RPMI8226 (cell line): ENCODE measurements at regions not wholly inside any gene's neighbourhood (a gene's known extent, or its start where the extent isn't known, plus 50 kb on each side); places are given as distances from the start of the nearest gene placed in this dataset.

Experiments used
- DNase-seq: peaks from one replicate; pipeline ENCODE4 v3.0.0-alpha.2; 2015

DNA sequence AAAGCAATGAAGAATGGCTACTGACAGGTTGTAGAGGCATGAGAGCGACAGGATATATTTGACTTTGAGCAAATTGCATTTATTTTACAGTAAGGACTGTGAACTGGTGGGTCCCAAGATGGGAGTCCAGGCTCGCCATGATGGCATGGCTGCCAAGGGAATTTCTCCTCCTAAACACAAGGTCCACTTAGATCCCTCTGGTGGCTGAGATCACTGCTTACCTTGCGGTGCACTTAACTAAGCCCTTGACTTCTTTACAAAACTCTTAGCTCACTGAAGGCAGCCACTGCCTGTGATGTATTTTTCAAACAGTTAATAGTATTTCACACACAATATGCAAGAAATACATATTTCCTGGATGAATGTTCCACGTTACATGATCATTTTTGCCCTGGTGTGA lies 50.3 kb upstream of the SORBS2 start:
- DNase-seq, result no peak

DNA sequence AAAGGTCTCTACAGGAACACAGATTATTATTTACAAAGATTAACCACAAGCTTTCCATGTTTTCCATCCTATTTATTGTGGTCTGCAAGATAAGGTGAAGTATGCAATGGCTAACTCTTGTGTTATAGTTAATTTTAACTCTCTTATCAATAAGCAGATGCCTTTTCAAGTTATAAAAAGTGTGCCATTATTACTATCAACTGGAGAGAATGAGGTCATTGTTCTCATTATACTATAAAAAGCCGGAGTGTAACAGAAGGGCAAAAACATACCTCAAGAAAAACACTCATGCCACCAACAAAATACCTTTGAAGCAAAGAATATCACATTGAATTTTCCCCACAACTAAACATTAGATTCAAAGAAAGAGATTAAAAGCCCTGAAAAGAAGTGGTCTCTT lies 52.0 kb upstream of the SORBS2 start:
- no peak for DNase-seq

DNA sequence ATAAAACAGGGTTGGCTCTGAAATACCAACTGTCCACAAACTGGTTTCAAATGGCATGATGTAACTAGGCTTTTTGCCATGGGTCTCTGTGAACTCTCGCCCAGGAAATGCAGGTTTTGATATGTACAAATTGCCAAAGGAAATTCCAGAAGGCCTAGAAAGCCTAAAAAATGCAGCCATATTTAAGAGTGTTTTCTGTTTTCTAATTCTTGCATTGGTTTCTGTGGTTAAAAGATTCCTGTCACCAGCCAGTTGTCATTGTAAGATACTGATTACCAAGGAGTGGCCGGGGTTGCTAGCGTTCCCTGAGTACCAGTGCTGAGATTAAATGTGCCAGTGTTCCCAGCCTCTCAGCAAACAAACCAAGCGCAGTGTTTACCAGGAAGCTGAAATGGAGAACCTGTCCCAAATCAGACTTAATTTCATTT lies 53.9 kb upstream of the SORBS2 start:
- DNase-seq, result no peak

DNA sequence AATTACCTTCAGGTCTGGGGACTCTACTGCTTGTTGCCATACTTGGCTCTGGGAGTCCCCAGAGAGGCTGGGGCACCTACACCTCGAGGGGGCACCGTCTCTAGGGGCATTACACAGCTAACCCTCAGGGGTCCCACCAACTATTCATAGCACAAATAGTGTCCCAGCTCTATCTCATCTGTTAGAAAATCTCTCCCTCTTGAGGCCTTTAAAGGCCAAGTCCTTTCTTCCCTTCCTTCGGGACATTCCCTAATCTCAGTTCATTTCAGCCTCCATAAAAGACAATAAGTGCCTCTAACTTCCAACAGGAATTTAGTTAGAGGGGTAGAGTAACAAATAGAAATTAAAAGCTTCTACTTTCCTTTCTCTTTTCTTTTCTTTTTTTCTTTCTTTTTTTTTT lies 55.8 kb upstream of the SORBS2 start:
- DNase-seq, result no peak

DNA sequence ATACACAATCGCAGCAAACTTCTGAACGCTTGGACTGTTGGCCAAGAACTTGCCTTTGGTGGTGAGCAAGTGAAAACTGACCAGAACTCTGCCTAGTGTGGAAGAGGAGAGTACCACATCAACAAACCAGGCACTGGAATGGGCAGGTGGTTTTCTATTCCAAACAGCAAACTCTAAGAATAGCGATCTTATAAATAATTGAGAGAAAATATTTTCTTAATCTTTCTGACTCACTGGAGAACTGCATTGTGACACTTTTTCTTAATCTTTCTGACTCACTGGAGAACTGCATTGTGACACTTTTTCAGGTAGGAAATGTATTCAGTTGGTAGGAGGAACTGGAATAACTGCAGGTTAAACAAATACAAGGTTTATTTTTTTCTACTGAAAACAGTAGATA lies 57.0 kb upstream of the SORBS2 start:
- no peak for DNase-seq

DNA sequence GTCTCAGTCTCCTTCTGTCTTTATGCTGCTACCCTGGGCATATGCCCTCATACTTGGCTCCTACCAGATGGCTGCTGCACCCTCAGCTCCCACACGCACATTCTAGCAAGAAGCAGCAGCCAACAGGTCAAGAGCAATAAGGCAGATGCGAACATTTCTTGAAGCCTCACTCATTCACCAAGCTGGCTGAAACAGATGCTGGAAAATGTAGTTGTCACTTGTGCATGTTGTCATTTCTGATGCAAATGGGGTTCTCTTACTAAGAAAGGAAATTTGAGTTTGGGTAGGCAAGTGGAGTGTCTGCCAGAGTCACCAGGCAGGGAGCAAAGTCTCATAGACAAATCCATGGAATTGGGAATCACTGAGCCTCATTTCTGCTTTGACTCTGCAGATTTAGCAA lies 57.4 kb upstream of the SORBS2 start:
- no peak for DNase-seq

DNA sequence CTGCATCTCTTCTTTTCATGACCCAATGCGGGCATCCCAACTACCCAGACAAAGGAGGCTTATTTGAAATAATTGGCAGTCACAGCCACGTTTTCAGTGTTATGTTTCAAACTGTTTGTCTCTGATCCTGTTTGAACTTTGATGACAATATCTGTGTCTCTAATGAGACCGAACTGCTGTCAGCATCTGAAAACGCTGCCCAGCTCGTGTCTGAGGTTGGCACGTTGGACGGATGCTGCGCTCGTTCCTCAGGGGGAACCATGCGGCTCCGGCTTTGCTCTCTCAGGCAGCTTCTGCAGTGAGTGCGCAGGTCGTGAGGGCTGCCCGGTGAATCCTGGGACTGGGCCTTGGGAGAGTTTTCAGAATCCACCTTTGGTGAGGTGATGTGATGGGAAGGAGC lies 58.4 kb upstream of the SORBS2 start:
- DNase-seq, result no peak

DNA sequence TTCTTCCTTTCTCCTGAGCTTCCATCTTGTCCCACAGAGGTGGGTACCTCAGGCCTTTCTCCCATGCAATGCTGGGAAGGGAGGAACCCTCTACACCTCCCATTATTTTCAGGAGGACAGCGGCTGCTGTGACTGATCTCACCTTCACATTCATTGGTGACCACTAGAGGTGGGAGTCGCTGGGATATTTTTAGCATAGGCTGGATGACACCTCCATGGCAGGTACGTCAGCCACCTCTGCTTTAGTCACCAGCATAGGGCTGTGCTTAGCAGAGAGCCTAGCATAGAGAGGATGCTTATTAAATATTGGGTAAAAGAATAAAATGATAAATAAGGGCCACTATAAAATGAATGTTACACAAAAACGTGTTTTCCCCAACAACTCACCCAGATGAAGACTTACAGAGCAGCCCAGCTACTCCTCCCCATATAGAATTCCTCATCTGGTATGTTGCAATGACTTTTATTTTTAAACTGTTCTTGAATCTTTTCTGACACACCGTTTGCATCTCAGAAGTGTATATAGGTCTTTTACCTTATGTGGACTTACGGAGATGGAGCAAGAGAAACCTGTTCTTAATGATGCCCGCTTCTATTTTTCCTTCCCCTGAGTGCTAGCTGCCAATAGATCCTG lies 60.9 kb upstream of the SORBS2 start:
- DNase-seq, result no peak

DNA sequence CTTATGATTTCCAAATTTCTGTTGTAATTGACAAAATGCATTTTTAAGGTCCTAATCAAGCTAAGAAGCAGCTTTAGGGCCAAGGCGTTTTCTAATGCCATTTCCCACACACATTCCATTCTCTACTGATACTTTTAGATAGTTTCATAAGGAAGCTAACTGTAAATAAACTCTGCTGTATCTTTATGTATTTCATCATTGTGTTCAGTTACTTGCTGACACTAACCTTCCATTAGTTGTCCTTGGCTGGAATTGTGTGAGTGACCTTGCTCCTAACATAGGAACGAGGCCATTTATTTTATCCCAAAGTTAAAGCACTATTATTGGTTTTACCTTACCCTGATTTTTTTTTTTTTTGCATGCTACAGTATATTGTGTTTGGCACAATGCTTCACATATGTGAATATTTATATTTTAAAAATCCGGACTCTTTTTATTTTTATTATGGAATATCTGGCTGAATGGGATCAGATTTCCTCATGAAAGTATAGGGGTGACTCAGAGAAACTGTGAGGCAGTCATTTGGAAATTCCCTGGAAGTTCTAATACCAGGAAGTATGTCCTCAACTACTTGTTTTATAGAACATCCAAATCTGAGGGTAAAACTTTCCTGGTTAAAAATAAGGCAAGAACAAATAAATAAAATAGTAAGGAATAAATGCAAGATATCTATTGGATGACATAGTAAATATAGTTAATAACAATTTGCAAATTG lies 62.7 kb upstream of the SORBS2 start:
- DNase-seq, result no peak

DNA sequence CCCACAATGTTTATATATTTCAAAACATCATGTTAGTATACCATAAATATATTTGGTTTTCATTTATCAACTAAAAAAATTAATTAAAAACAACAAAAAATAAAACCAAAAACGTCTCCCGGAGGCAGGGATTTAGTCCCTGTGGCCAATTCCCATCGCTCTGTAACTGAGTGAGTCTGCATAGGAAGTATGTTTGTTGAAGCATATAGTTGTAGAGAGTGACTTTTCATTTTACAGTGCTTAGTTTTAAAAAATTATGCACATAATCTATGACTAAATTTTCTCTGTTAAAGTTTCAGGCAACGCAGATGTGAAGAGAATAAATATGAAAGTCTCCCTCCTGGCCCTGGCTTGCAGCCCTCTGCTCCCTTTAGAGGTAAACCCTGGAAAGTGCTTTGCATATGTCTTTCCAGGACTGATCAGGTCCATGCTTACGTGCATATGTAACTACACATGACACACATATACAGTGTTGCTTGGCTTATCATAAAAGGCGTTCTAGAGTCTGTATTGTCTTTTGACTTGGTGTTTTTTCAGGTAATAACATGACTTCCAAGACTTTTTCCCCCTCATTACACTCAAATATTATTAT lies 63.4 kb upstream of the SORBS2 start:
- DNase-seq, result no peak

DNA sequence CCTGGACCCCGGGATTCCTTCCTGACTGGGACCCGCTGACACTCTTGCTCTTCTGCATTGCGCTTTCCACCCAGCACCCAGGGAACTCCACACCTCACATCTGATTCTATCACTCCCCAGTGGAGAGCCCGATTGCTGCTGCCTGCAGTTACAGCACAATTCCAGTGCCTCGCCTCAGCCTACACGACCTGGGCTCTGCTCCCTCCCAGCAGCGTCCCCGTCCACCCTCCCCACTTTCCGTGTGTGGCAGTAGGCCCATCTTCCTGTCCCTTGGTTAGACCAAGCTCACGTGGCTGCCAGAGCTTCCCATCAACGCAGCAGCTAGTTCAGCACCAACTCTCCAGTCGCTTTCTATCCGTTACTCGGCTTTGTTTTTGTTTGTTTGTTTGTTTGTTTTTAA lies 66.6 kb upstream of the SORBS2 start:
- no peak for DNase-seq

DNA sequence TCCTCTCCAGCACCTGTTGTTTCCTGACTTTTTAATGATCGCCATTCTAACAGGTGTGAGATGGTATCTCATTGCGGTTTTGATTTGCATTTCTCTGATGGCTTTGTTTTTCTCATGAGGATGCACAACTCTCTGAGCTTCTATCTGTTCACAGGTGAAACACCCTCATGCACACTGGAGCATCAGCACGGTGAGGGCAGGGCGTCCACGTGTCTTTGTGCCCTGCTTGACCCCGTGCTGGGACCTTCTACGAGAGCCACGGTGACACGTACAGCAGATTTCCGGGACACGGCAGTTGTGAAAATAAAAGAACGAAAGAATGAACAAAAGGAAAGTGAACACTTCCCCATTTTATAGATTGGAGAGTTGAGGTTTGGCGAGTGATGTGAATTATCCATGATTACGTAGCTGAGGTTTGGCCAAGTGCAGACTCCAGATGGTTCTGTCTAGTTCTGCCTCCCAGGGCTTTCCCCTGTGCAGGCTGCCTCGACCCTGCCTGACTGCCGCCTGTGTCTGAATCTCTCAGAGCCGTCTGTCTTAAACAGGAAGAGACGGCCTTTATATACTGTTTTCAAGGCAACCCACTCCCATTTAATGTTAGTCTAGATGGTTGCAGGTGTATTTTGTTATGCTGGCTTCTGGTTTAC lies 67.8 kb upstream of the SORBS2 start:
- DNase-seq, result peak; percentile 27

DNA sequence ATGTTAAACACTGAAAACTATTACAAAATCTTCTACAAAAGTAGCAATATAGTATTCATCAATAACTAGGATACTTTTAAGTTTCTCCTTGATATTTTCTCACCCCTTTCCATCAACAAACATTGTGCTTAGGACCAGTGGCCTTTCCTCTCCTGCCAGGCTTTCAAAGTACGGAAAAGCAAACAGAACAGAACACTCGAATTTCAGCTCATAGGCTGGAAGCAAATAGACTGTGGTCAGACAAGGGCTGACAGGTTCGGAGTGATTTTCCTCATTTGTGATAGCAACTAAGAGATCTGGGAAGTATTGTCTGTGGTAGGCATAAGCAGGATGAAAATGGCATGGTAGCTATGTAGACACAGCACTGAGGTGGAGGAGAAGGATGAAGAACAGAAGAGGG lies 68.6 kb upstream of the SORBS2 start:
- no peak for DNase-seq

DNA sequence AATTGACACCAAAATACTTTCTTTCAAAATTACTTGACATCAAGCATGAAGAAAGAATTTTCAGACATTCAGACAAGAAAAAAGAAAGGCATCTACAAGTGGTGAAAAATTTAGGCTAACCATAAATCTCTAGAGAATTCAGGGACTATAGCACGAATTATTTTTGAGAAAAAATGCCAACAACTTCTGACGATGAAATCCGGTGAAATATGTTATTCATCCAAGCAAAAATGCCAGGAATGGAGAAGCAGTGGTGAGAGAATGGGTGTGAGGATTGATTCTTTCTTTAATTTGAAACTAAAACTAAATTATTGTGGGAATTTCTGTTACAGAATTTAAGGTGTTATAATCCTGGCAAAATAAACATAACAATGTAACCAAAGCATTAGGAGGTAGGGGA lies 69.4 kb upstream of the SORBS2 start:
- no peak for DNase-seq

DNA sequence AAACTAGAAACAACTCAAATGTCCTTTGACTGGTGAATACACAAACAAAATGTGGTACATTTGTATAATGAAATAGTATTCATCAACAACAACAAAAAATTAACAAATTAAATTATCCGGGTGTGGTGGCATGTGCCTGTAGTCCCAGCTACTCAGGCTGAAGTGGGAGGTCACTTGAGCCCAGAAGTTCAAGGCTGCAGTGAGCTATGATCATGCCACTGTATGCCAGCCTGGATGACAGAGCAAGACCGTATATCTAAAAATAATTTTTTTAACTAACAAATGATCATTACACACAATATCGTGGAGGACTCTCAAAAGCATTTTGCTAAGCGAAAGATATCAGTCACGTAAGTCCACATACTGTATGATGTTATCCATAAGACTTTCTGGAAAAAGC lies 71.6 kb upstream of the SORBS2 start:
- DNase-seq, result no peak

DNA sequence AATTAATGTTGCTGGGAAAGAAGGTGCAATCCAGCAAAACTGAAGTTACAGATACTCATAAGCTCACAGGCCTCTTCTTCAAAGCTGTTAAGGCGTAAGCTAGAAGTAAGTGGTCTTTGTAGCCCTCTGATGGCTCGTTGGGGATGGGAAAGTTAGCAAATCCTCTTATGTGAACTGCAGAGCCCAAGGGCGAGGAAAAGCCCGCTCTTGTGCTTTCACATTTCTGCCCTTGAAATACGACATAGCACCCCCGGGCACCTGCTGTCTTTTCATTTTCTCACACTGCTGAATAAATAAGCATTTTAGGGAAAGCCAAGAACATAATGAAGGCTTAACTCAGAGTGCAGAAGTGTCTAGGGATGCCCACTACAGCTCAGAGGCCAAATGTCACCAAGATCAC lies 73.1 kb upstream of the SORBS2 start:
- DNase-seq, result no peak

DNA sequence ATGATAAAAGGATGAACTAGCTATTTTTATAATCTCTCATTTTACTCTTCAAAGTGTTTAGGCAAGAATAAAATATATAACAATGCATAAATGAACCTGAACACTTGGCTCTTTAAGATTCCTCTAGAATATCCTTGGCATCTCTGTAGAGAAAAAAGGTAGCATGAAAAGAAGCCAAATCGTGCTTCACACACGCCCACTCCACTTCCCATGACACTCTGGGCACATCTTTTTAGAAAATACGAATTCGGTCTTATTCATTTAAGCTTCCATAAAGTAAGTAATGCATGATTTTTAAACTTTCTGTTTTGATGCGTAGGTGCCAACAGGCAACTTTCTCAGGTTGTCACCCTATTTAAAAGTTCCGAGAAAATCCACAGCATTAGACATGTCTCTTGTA lies 73.6 kb upstream of the SORBS2 start:
- DNase-seq, result no peak

DNA sequence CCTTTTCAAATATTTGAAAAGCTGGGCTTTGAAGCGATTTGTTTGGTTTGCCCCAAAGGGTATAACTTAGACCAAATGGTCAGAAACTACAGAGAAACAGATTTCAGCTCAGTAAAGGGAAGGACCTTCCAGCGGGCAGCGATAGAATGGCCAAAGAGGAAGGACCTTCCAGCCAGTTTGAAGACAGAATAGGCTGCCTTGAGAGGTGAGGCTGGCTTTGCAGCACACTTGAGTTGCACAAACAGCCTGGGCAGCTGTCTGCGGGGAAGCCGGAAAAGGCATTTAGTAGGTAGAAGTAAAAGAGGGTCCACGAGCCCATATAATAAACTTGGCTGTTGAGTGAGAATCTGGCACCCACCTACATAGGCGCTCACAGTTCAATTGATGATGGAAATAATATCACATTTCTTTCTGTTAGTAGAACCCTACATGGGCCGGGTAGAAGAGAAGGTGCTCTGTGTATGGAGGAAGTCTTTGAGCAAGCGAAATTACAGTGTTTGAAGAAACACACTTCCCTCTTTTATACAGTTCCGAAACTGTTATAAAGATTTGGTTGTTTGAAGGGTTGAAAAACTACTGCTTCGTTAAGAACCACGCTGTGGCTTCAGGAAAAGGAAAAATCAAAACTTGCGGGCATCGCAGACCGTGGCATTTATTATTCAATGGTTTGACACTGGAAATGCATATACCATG lies 75.0 kb upstream of the SORBS2 start:
- no peak for DNase-seq

DNA sequence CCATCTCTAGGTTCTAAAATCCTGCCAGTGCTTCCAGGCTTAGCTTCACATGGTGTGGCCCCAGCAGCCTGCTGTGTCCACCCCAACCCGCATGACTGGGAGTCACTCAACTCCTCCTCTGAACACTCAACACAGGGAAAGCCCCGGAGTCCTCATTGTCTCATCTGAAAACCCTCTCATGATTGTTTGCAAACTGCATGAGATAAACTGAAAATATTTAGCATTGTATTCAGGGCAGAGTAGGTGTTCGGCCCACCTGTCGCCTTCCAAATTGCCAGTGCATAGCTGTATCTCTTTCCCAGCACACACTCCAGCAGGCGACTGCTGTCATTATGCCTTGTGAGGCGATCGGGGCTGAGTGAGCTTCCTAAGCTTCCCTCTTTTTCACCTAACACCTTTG lies 76.7 kb upstream of the SORBS2 start:
- no peak for DNase-seq

DNA sequence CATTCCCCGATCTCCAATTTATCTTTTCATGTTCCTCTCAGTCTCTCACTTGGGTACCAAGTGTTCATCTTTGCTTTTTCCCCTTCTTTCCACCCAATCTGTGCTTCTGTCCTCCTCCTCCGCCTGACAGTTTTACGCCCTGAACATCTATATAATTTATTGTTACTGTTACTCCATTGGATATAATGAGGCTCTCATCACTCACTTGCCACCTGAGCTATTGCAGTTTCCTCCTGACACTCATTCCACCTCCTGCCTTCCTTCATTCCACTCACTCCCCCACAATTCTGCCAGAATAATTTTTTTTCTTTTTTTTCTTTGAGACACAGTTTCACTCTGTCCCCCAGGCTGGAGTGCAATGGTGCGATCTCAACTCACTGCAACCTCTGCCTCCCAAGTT lies 77.6 kb upstream of the SORBS2 start:
- DNase-seq, result no peak

DNA sequence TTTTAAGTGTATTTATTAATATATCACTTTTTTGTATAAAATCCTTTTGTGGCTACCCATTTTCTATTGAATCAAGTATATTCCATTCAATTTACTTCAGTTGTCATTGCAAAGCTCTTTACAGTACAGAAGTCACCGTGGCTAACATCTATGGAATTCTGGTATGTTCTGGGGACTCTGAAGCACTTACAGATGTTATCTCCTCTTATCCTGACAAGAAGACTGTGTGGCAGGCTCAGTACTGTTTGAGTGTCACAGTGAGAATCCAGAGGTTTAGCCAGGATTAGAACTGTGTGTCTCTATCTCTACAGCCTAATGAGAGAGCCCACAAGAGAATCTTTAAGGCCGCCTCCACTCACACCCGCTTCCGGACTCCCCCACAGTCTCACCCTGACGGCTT lies 78.2 kb upstream of the SORBS2 start:
- no peak for DNase-seq

DNA sequence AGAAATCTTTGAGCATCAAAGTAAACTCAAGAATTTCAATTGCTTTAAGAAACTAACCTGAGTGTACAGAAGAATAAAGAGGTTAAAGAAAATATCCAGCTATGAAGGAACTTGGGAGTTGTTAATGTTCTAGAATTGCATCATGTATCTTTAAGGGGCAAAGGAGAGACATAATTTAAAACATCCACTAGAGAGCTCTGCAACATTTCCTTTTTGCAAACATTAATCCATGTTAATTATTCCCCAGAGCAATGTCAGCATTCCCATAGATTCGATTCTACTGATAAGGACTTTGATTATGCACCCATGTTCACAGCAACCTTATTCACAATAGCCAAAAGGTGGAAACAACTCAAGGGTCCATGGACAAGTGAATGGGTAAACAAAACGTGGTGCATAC lies 80.2 kb upstream of the SORBS2 start:
- no peak for DNase-seq

DNA sequence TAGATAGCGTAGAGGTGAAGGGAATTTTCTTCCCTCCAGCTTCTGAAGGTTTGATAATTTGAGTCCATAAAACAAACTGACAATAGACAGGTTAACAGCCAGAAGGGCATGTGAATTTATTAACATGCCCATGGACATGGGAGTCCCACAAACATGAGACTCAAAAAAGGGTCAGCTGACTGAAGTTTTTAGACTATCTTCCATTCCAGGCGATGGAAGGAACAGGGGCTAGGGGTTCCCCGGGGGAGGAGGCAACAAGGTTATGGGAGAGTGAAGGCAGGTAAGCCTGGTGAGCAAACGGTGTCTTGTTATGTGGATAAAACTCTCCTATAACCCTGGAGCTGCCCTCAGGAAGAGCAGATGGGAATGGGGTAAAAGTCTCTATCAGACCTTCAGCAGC lies 81.5 kb upstream of the SORBS2 start:
- no peak for DNase-seq

DNA sequence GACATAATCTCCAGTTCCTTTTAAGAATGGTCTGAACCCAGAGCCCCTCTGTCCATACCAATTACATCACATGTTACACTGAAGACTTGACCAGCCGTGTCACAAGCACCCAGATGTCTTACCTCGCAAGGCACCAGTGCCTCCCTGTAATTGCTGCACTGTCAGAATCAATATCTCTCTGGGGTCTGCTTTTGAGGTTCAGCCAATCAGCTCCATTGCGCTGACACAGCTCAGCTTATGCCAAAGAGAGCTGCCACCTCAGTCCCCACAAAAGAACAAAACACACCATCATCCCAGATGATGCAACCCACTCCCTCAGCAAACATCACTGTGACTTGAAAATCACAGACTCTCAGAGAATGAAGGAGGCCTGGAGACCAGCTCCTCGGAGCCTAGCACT lies 82.5 kb upstream of the SORBS2 start:
- no peak for DNase-seq
